IPS-NIHi7 (cell line): ENCODE measurements at regions not wholly inside any gene's neighbourhood (a gene's known extent, or its start where the extent isn't known, plus 50 kb on each side); places are given as distances from the start of the nearest gene placed in this dataset.

Source experiments
- DNase-seq: peaks from one replicate; pipeline ENCODE4 v3.0.0; 2012; ENCODE audit warnings: mixed read lengths; ENCODE audit errors: extremely low spot score

GRCh38 chr21:15370462-15370975 lies 305.7 kb upstream of the NRIP1 start:
- no peak for DNase-seq

GRCh38 chr21:15373941-15374340 lies 309.1 kb upstream of the NRIP1 start:
- DNase-seq: no peak

GRCh38 chr21:15379776-15380175 lies 315.0 kb upstream of the NRIP1 start:
- no peak for DNase-seq

GRCh38 chr21:15383588-15383987 lies 318.8 kb upstream of the NRIP1 start:
- no peak for DNase-seq

GRCh38 chr21:15390049-15390448 lies 325.2 kb upstream of the NRIP1 start:
- DNase-seq: no peak

- no peak for DNase-seq
These were observed 332.5 kb upstream of the NRIP1 start for GRCh38 chr21:15397258-15397657.

GRCh38 chr21:15400905-15401304 lies 328.9 kb upstream of the USP25 start:
- no peak for DNase-seq

GRCh38 chr21:15401331-15401730 lies 328.5 kb upstream of the USP25 start:
- DNase-seq: no peak

- no peak for DNase-seq
These were observed 324.6 kb upstream of the USP25 start for GRCh38 chr21:15405214-15405613.

GRCh38 chr21:15406791-15407190 lies 323.0 kb upstream of the USP25 start:
- DNase-seq: no peak

- DNase-seq: no peak
These were observed 322.2 kb upstream of the USP25 start for GRCh38 chr21:15407585-15407984.

GRCh38 chr21:15408089-15408488 lies 321.7 kb upstream of the USP25 start:
- no peak for DNase-seq

GRCh38 chr21:15409031-15409430 lies 320.8 kb upstream of the USP25 start:
- DNase-seq: no peak

- DNase-seq: no peak
These were observed 318.9 kb upstream of the USP25 start for GRCh38 chr21:15410853-15411252.

- no peak for DNase-seq
These were observed 315.7 kb upstream of the USP25 start for GRCh38 chr21:15414057-15414456.

GRCh38 chr21:15415541-15416261 lies 314.1 kb upstream of the USP25 start:
- no peak for DNase-seq

- DNase-seq: no peak
These were observed 308.3 kb upstream of the USP25 start for GRCh38 chr21:15421441-15421881.

- no peak for DNase-seq
These were observed 307.8 kb upstream of the USP25 start for GRCh38 chr21:15421947-15422346.

- DNase-seq: no peak
These were observed 307.0 kb upstream of the USP25 start for GRCh38 chr21:15422783-15423182.

- peak; percentile 30 for DNase-seq
These were observed 305.9 kb upstream of the USP25 start for GRCh38 chr21:15423676-15424445.

- DNase-seq: no peak
These were observed 304.7 kb upstream of the USP25 start for GRCh38 chr21:15425049-15425448.

GRCh38 chr21:15430023-15430422 lies 299.8 kb upstream of the USP25 start:
- no peak for DNase-seq

- no peak for DNase-seq
These were observed 299.2 kb upstream of the USP25 start for GRCh38 chr21:15430577-15430976.
